ENCODE measurements at regions not wholly inside any gene's neighbourhood (a gene's known extent, or its start where the extent isn't known, plus 50 kb on each side); places are given as distances from the start of the nearest gene placed in this dataset.

DNA sequence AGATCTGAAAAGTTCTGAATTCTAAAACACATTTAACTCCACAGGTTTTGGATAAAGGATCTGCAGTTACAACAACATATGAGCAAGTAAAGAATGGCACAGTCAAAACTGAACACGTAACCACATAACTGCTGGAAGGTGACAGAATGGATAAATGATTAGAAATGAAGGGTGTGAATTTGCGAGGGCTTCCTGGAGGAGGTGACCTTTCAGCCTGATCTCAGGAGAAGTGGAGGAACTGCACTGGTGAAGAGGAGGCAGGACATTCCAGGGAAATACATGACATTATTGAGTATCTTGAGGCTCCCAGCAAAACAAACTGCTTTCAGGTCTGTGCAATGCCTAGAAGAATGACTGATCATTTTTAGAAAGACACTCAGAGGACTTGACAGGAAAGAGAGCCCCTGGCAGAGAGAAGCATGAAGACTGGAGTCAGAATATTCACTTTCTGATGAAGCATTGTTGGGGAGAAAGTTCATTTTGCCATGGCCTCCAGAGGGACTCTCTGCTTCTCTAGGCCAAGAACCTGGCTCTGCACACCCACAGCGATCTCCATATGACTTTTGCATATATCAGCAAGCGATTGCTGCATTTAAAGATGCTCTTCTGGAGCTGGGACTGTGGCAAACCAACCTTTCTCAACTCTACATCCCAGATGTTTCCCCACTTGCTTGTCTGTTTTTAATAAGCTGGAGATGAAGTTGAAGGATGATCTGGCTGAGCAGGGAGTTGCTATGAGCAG lies 122.7 kb upstream of the FAM78B start:
- no peak overlapping the region for H3K23ac ChIP-seq (ENCODE audit: insufficient read length)
- CTCF ChIA-PET (ENCODE audit: partially characterized antibody), result interaction anchor here (1.2 kb wide), 1 partner anchor 64 kb away, joined by 3 read pairs; no protein-coding TSS in a partner anchor
- H4K8ac ChIP-seq (ENCODE audit: extremely low read depth, insufficient read depth, low read length), result no peak overlapping the region
- H2BK20ac ChIP-seq (ENCODE audit: low read length), result no peak overlapping the region
- 94% methylated on average over 4 of the region's 4 CpGs; no CpG with 5 or more reads in 1 of the 2 experiments for WGBS, 2 experiments (ENCODE audit: extremely low coverage in 1 of 2, insufficient coverage in 1 of 2, insufficient read length in 1 of 2, insufficient replicate concordance in 2 of 2, low coverage in 1 of 2, low lambda C conversion rate in 2 of 2, missing lambda C conversion rate in 1 of 2)
- no peak overlapping the region for H2BK15ac ChIP-seq (ENCODE audit: low read length)
- POLR2A ChIA-PET (ENCODE audit: partially characterized antibody), result no interaction called here
- H3K27ac ChIP-seq (ENCODE audit: low read depth, low read length), result no peak overlapping the region
- H3K36me3 ChIP-seq (ENCODE audit: control insufficient read depth in 2 of 4, insufficient read depth in 4 of 4, low read length in 3 of 4), result no peaks in the 10 kb centered on the region
- no peak overlapping the region for H3K4me2 ChIP-seq (ENCODE audit: insufficient read depth in 1 of 2, low read depth in 2 of 2, low read length in 2 of 2)
- no peak overlapping the region for H3K4ac ChIP-seq (replicated peaks; ENCODE audit: insufficient read length, low read depth, low read length)
- H3K27me3 ChIP-seq (replicated peaks in 1 of 4; ENCODE audit: control insufficient read depth in 3 of 4, extremely low read depth in 1 of 4, insufficient read depth in 3 of 4, low read length in 3 of 4), result no peaks in the 10 kb centered on the region
- H2AK5ac ChIP-seq (ENCODE audit: low read depth, low read length), result no peak overlapping the region
- H3K4me1 ChIP-seq (replicated peaks in 1 of 4; ENCODE audit: control insufficient read depth in 3 of 4, insufficient read depth in 4 of 4, low read length in 3 of 4), result no peaks in the 10 kb centered on the region
- H3K9ac ChIP-seq (replicated peaks in 1 of 4; ENCODE audit: extremely low read depth in 1 of 4, low read depth in 3 of 4, low read length in 3 of 4), result no peak overlapping the region
- no peaks in the 10 kb centered on the region for H3K23me2 ChIP-seq (ENCODE audit: low read depth, low read length)
- H4K91ac ChIP-seq (replicated peaks; ENCODE audit: insufficient read length, low read length), result no peak overlapping the region
- H4K5ac ChIP-seq (ENCODE audit: insufficient read length, low read depth, low read length), result no peak overlapping the region
- H3K18ac ChIP-seq (ENCODE audit: extremely low read depth, low read length), result no peak overlapping the region
- DNase-seq (ENCODE audit: low read depth in 1 of 2, low spot score in 2 of 2) (no peak), FAIRE-seq (no peak)
- no peak overlapping the region for H3K14ac ChIP-seq (ENCODE audit: insufficient read length)
- no peaks in the 10 kb centered on the region for H3K9me3 ChIP-seq (ENCODE audit: insufficient read depth in 2 of 2, low read depth in 1 of 2, low read length in 1 of 2)
- H2AFZ ChIP-seq (ENCODE audit: low read length), result no peak overlapping the region
- no peak overlapping the region for H3K56ac ChIP-seq (replicated peaks; ENCODE audit: insufficient read length, low read depth, low read length)
- no peak overlapping the region for H2BK12ac ChIP-seq (ENCODE audit: low read depth, low read length)
- no peaks in the 10 kb centered on the region for H3K79me2 ChIP-seq (ENCODE audit: control insufficient read depth in 1 of 2, insufficient read depth in 2 of 2, low read length in 2 of 2)
- H2BK120ac ChIP-seq (replicated peaks; ENCODE audit: low read depth, low read length), result no peak overlapping the region
- H3K4me3 ChIP-seq (ENCODE audit: extremely low read depth in 1 of 4, insufficient read depth in 2 of 4, low read depth in 3 of 4, low read length in 4 of 4), result no peak overlapping the region
- H4K20me1 ChIP-seq (replicated peaks in 1 of 2; ENCODE audit: control insufficient read depth in 1 of 2, insufficient read depth in 2 of 2, low read length in 2 of 2), result no peaks in the 10 kb centered on the region
- H3K79me1 ChIP-seq (ENCODE audit: low read depth, low read length), result no peaks in the 10 kb centered on the region
- H2BK5ac ChIP-seq (ENCODE audit: low read depth, low read length), result no peak overlapping the region
- TF ChIP-seq EP300 (IDR thresholded peaks at IDR 0.05; ENCODE audit: borderline replicate concordance in 1 of 2, low read depth in 2 of 2, low read length in 2 of 2) (no peak), HDAC2 (IDR thresholded peaks at IDR 0.05; ENCODE audit: borderline replicate concordance in 1 of 2, low read depth in 2 of 2, low read length in 2 of 2) (no peak), JUND (IDR thresholded peaks at IDR 0.05; ENCODE audit: low read length) (no peak), SAP30 (IDR thresholded peaks at IDR 0.05; ENCODE audit: insufficient read depth, insufficient replicate concordance, low read length) (no peak), YY1 (IDR thresholded peaks at IDR 0.05; ENCODE audit: low read depth, low read length) (no peak)

Data from H1 (cell line).